ENCODE measurements at regions not wholly inside any gene's neighbourhood (a gene's known extent, or its start where the extent isn't known, plus 50 kb on each side); places are given as distances from the start of the nearest gene placed in this dataset.

GRCh38 chr5:171578829-171579491 is 159.5 kb downstream of the FGF18 start:
- TF ChIP-seq CTCF (conservative IDR thresholded peaks at IDR 0.05; ENCODE audit: low read depth, low read length): no peak
- no peak for TF ChIP-seq EZH2 (IDR thresholded peaks at IDR 0.05; ENCODE audit: borderline replicate concordance, low read depth, low read length, poor library complexity, severe bottlenecking)

All from A673 (cell line).